ENCODE measurements at regions not wholly inside any gene's neighbourhood (a gene's known extent, or its start where the extent isn't known, plus 50 kb on each side); places are given as distances from the start of the nearest gene placed in this dataset.

GRCh38 chr12:4151362-4152121, 122.0 kb upstream of the CCND2 start:
- no peak for TF ChIP-seq CTCF (IDR thresholded peaks at IDR 0.05)
- TF ChIP-seq EZH2 (IDR thresholded peaks at IDR 0.05; ENCODE audit: borderline replicate concordance, insufficient read depth, low read depth, low read length, poor library complexity, severe bottlenecking), result no peak
